ENCODE measurements at regions not wholly inside any gene's neighbourhood (a gene's known extent, or its start where the extent isn't known, plus 50 kb on each side); places are given as distances from the start of the nearest gene placed in this dataset.
"Not testable (repeated sequence)": the region's sequence is repeated elsewhere in the genome, so short reads cannot be mapped to it uniquely, and the experiment has no call there.

DNA sequence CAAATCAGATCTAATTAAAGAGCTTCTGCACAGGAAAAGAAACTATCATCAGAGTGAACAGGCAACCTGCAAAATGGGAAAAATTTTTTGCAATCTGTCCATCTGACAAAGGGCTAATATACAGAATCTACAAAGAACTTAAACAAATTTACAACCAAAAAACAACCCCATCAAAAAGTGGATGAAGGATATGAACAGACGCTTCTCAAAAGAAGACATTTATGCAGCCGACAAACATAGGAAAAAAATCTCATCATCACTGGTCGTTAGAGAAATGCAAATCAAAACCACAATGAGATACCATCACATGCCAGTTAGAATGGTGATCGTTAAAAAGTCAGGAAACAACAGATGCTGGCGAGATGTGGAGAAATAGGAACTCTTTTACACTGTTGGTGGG, 169.9 kb upstream of the ZNF608 start:
- TF ChIP-seq, protein P1, sequence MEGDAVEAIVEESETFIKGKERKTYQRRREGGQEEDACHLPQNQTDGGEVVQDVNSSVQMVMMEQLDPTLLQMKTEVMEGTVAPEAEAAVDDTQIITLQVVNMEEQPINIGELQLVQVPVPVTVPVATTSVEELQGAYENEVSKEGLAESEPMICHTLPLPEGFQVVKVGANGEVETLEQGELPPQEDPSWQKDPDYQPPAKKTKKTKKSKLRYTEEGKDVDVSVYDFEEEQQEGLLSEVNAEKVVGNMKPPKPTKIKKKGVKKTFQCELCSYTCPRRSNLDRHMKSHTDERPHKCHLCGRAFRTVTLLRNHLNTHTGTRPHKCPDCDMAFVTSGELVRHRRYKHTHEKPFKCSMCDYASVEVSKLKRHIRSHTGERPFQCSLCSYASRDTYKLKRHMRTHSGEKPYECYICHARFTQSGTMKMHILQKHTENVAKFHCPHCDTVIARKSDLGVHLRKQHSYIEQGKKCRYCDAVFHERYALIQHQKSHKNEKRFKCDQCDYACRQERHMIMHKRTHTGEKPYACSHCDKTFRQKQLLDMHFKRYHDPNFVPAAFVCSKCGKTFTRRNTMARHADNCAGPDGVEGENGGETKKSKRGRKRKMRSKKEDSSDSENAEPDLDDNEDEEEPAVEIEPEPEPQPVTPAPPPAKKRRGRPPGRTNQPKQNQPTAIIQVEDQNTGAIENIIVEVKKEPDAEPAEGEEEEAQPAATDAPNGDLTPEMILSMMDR (IDR thresholded peaks at IDR 0.05), result not testable (repeated sequence)
- not testable (repeated sequence) for TF ChIP-seq POLR2A (IDR thresholded peaks at IDR 0.05; ENCODE audit: low read depth)

Data from esophagus muscularis mucosa (tissue), 3 donors.